H54 (cell line): ENCODE measurements at regions not wholly inside any gene's neighbourhood (a gene's known extent, or its start where the extent isn't known, plus 50 kb on each side); places are given as distances from the start of the nearest gene placed in this dataset.

Source experiments
- DNase-seq: peaks from one replicate; pipeline ENCODE4 v3.0.0; 2011; ENCODE audit warnings: low spot score, mixed read lengths; ENCODE audit not compliant: insufficient read length
- FAIRE-seq: peaks from 3 replicates; lab custom pipeline; 2011; peaks lifted over from hg19 to GRCh38; lab: Jason Lieb, UNC
- POLR2A ChIP-seq: IDR thresholded peaks from 2 replicates; pipeline ENCODE4 v1.6.1; 2011; ENCODE audit warnings: low read depth, mild to moderate bottlenecking, low read length

GRCh38 chr15:70449311-70450141 lies 313.8 kb downstream of the UACA start:
- TF ChIP-seq POLR2A, result no peak
- FAIRE-seq, result no peak
- no peak for DNase-seq

GRCh38 chr15:70447928-70448698 lies 315.2 kb downstream of the UACA start:
- FAIRE-seq (no peak), DNase-seq (no peak)
- TF ChIP-seq POLR2A, result no peak

- FAIRE-seq, result no peak
- TF ChIP-seq POLR2A, result no peak
- no peak for DNase-seq
Observed at GRCh38 chr15:70447521-70447920, 315.8 kb downstream of the UACA start.

- TF ChIP-seq POLR2A, result no peak
- DNase-seq (no peak), FAIRE-seq (no peak)
Observed at GRCh38 chr15:70447081-70447480, 316.3 kb downstream of the UACA start.

- FAIRE-seq, result no peak
- no peak for DNase-seq
- no peak for TF ChIP-seq POLR2A
Observed at GRCh38 chr15:70443486-70444273, 319.7 kb downstream of the UACA start.

- TF ChIP-seq POLR2A, result no peak
- FAIRE-seq, result no peak
- no peak for DNase-seq
Observed at GRCh38 chr15:70442616-70443321, 320.6 kb downstream of the UACA start.

GRCh38 chr15:70442211-70442610 lies 321.1 kb downstream of the UACA start:
- DNase-seq (no peak), FAIRE-seq (no peak)
- no peak for TF ChIP-seq POLR2A

GRCh38 chr15:70440416-70441138 lies 322.8 kb downstream of the UACA start:
- DNase-seq, result no peak
- TF ChIP-seq POLR2A, result no peak
- FAIRE-seq, result no peak

- no peak for FAIRE-seq
- no peak for TF ChIP-seq POLR2A
- no peak for DNase-seq
Observed at GRCh38 chr15:70439880-70440279, 323.5 kb downstream of the UACA start.

- FAIRE-seq (no peak), DNase-seq (no peak)
- TF ChIP-seq POLR2A, result no peak
Observed at GRCh38 chr15:70439304-70439877, 324.0 kb downstream of the UACA start.

- DNase-seq, result no peak
- no peak for FAIRE-seq
- TF ChIP-seq POLR2A, result no peak
Observed at GRCh38 chr15:70438776-70439175, 324.6 kb downstream of the UACA start.

GRCh38 chr15:70437882-70438451 lies 325.4 kb downstream of the UACA start:
- TF ChIP-seq POLR2A, result no peak
- no peak for DNase-seq
- no peak for FAIRE-seq
